ENCODE measurements at regions not wholly inside any gene's neighbourhood (a gene's known extent, or its start where the extent isn't known, plus 50 kb on each side); places are given as distances from the start of the nearest gene placed in this dataset.
"Not testable (repeated sequence)": the region's sequence is repeated elsewhere in the genome, so short reads cannot be mapped to it uniquely, and the experiment has no call there.

GRCh38 chr4:55028196-55028595 is 97.2 kb downstream of the KDR start:
- DNase-seq: no peak
- Histone ChIP-seq H3K36me3 (no peaks in the 10 kb centered on the region), H3K9me3 (no peaks in the 10 kb centered on the region), H3K4me1 (peaks cover 8% of the 10 kb centered on the region), H3K27me3 (ENCODE audit: low read depth) (no peaks in the 10 kb centered on the region), H3K27ac (no peak overlapping the region), H3K4me3 (no peak overlapping the region)
- TF ChIP-seq, protein P1, sequence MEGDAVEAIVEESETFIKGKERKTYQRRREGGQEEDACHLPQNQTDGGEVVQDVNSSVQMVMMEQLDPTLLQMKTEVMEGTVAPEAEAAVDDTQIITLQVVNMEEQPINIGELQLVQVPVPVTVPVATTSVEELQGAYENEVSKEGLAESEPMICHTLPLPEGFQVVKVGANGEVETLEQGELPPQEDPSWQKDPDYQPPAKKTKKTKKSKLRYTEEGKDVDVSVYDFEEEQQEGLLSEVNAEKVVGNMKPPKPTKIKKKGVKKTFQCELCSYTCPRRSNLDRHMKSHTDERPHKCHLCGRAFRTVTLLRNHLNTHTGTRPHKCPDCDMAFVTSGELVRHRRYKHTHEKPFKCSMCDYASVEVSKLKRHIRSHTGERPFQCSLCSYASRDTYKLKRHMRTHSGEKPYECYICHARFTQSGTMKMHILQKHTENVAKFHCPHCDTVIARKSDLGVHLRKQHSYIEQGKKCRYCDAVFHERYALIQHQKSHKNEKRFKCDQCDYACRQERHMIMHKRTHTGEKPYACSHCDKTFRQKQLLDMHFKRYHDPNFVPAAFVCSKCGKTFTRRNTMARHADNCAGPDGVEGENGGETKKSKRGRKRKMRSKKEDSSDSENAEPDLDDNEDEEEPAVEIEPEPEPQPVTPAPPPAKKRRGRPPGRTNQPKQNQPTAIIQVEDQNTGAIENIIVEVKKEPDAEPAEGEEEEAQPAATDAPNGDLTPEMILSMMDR (IDR thresholded peaks at IDR 0.05): no peak
- no peak for ATAC-seq
- intact Hi-C loops (cut with DNase I): no loop called here

DNA sequence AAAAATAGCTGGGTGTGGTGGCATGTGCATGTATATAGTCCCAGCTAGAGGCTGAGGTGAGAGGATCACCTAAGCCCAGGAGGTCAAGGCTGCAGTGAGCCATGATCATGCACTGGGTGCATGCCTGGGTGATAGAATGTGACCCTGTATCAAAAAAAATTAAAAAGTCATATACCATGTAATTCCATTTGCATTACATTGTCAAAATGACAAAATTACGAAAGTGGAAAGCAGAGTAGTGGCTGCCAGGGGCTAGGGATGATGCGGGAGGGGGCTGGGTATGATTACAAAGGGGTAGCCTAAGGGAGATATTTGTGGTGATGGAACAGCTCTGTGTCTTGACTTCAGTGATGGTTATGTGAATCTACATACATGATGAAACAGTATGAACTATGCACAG is 97.8 kb downstream of the KDR start:
- intact Hi-C loops (cut with DNase I): no loop called here
- Histone ChIP-seq H3K9me3 (no peaks in the 10 kb centered on the region), H3K4me3 (no peak overlapping the region), H3K27ac (no peak overlapping the region), H3K4me1 (peaks cover 2% of the 10 kb centered on the region), H3K27me3 (ENCODE audit: low read depth) (no peaks in the 10 kb centered on the region), H3K36me3 (no peaks in the 10 kb centered on the region)
- ATAC-seq: no peak
- no peak for DNase-seq
- TF ChIP-seq, protein P1 (IDR thresholded peaks at IDR 0.05): no peak

GRCh38 chr4:55025456-55025855 is 99.9 kb downstream of the KDR start:
- H3K27ac ChIP-seq; H3K27me3 ChIP-seq (ENCODE audit: low read depth); DNase-seq; H3K4me3 ChIP-seq; H3K9me3 ChIP-seq; intact Hi-C loops (cut with DNase I); H3K36me3 ChIP-seq; ATAC-seq; H3K4me1 ChIP-seq: not testable (repeated sequence)

DNA sequence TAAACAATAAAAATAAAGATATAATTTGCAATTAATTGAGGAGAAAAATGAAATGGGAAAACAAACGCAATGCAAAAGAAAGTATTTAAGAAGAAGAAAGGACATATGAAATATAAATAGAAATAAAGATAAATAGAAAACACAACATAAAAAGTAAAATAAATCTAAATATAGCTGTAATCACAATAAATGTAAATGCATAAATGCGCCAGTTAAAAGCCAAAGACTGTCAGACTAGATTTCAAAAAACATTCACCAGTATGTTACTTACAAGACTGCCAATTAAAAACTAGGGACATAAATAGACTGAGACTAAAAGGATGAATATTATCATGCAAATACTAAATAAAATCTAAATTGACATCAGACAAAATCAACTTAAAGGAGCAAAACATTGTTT is 102.4 kb downstream of the KDR start:
- Histone ChIP-seq H3K27me3 (ENCODE audit: low read depth) (no peaks in the 10 kb centered on the region), H3K4me1 (no peaks in the 10 kb centered on the region), H3K4me3 (no peak overlapping the region), H3K36me3 (no peaks in the 10 kb centered on the region), H3K27ac (no peak overlapping the region), H3K9me3 (no peaks in the 10 kb centered on the region)
- intact Hi-C loops (cut with DNase I): no loop called here
- TF ChIP-seq, protein P1 (IDR thresholded peaks at IDR 0.05): no peak
- no peak for DNase-seq
- no peak for ATAC-seq

- intact Hi-C loops (cut with DNase I): no loop called here
- H3K27ac ChIP-seq: no peak overlapping the region
- TF ChIP-seq, protein P1 (IDR thresholded peaks at IDR 0.05): no peak
- H3K27me3 ChIP-seq (ENCODE audit: low read depth): no peaks in the 10 kb centered on the region
- no peaks in the 10 kb centered on the region for H3K4me1 ChIP-seq
- H3K36me3 ChIP-seq: no peaks in the 10 kb centered on the region
- no peak overlapping the region for H3K4me3 ChIP-seq
- DNase-seq: no peak
- no peaks in the 10 kb centered on the region for H3K9me3 ChIP-seq
- ATAC-seq: no peak
These were observed 104.2 kb downstream of the KDR start for GRCh38 chr4:55021214-55021613.

GRCh38 chr4:55020131-55020530 is 105.3 kb downstream of the KDR start:
- Histone ChIP-seq H3K36me3 (no peaks in the 10 kb centered on the region), H3K4me3 (no peak overlapping the region), H3K4me1 (no peaks in the 10 kb centered on the region), H3K27me3 (ENCODE audit: low read depth) (no peaks in the 10 kb centered on the region), H3K9me3 (no peaks in the 10 kb centered on the region), H3K27ac (no peak overlapping the region)
- TF ChIP-seq, protein P1 (IDR thresholded peaks at IDR 0.05): no peak
- DNase-seq (no peak), ATAC-seq (no peak)
- intact Hi-C loops (cut with DNase I): no loop called here

All from lower lobe of right lung (tissue), 2 donors.